CD4-positive, alpha-beta T cell (primary cell): ENCODE measurements at regions not wholly inside any gene's neighbourhood (a gene's known extent, or its start where the extent isn't known, plus 50 kb on each side); places are given as distances from the start of the nearest gene placed in this dataset.

Source experiments
- ATAC-seq: fragments of 200-7000 bp; cut with Tn5 transposase; one replicate; pipeline ENCODE4 v1.10.0; 2022; ENCODE audit warnings: mild to moderate bottlenecking; ENCODE audit not compliant: poor library complexity
- CTCF ChIA-PET: fragments of 350-600 bp; sonication (Branson Sonifier 250); formaldehyde crosslinking; loops from one replicate; lab custom pipeline; 2021; ENCODE audit warnings: antibody characterized with exemption, inconsistent platforms; lab: Charles Lee
- POLR2A ChIA-PET: fragments of 350-600 bp; sonication (Branson Sonifier 250); formaldehyde crosslinking; loops from one replicate; lab custom pipeline; 2021; ENCODE audit warnings: antibody characterized with exemption, inconsistent platforms; lab: Charles Lee
- DNase-seq, 14 experiments: peaks; one replicate each; pipeline ENCODE4 v3.0.0-alpha.2; 2013 to 2020; ENCODE audit warnings: mixed read lengths in 2 of 14
- H3K27ac ChIP-seq, 2 donors: one replicate each; pipeline versions ENCODE4 v1.5.1 to v1.7.0; 2013; ENCODE audit warnings: low read length in 2 of 2, low read depth in 1 of 2, mild to moderate bottlenecking in 1 of 2
- H3K27me3 ChIP-seq, 2 experiments: 1 replicate in 1 of 2; 2 replicates in 1 of 2; pipeline versions ENCODE4 v1.6.1 to v1.7.0; 2013; ENCODE audit warnings: low read length in 2 of 2, control low read depth in 1 of 2, mild to moderate bottlenecking in 1 of 2, moderate library complexity in 1 of 2; ENCODE audit not compliant: insufficient read depth in 2 of 2, control insufficient read depth in 1 of 2
- H3K36me3 ChIP-seq: one replicate; pipeline ENCODE4 v1.6.1; 2013; ENCODE audit warnings: low read length, control low read depth; ENCODE audit not compliant: insufficient read depth
- H3K4me1 ChIP-seq: one replicate; pipeline ENCODE4 v1.6.1; 2013; ENCODE audit warnings: low read length, control low read depth; ENCODE audit not compliant: insufficient read depth
- H3K4me3 ChIP-seq: one replicate; pipeline ENCODE4 v1.5.1; 2013; ENCODE audit warnings: mild to moderate bottlenecking, low read length, moderate library complexity
- H3K9me3 ChIP-seq, 2 experiments: 1 replicate in 1 of 2; 2 replicates in 1 of 2; pipeline versions ENCODE4 v1.6.1 to v1.7.0; 2013; ENCODE audit warnings: low read length in 2 of 2, mild to moderate bottlenecking in 2 of 2, control low read depth in 1 of 2, moderate library complexity in 1 of 2; ENCODE audit not compliant: control insufficient read depth in 1 of 2, insufficient read depth in 1 of 2
- H3K27ac Mint-ChIP-seq: one replicate; pipeline ENCODE4 v1.8.0; 2020; ENCODE audit warnings: mixed read lengths
- H3K27me3 Mint-ChIP-seq: one replicate; pipeline ENCODE4 v1.8.0; 2021; ENCODE audit warnings: mixed read lengths
- H3K36me3 Mint-ChIP-seq: one replicate; pipeline ENCODE4 v1.8.0; 2021; ENCODE audit warnings: low read depth, mixed read lengths
- H3K4me1 Mint-ChIP-seq: one replicate; pipeline ENCODE4 v1.8.0; 2021; ENCODE audit warnings: low read depth, mixed read lengths
- H3K4me3 Mint-ChIP-seq: one replicate; pipeline ENCODE4 v1.8.0; 2020; ENCODE audit warnings: mild to moderate bottlenecking, mixed read lengths
- H3K9me3 Mint-ChIP-seq: one replicate; pipeline ENCODE4 v1.8.0; 2020; ENCODE audit warnings: mixed read lengths
- intact Hi-C, 2 experiments: fragments of 100-400 bp; cut with DNase I in 1 of 2; cut with micrococcal nuclease in 1 of 2; formaldehyde crosslinking; loops; one replicate each; pipeline versions ENCODE4 v1.15.1 to v1.9.0; 2023 to 2025; cut with DNase I, micrococcal nuclease
- TF ChIP-seq, protein P1 (sequence below): fragments of 200-600 bp; IDR thresholded peaks from one replicate; pipeline ENCODE4 v1.8.0; 2022; ENCODE audit warnings: antibody characterized with exemption, mild to moderate bottlenecking

DNA sequence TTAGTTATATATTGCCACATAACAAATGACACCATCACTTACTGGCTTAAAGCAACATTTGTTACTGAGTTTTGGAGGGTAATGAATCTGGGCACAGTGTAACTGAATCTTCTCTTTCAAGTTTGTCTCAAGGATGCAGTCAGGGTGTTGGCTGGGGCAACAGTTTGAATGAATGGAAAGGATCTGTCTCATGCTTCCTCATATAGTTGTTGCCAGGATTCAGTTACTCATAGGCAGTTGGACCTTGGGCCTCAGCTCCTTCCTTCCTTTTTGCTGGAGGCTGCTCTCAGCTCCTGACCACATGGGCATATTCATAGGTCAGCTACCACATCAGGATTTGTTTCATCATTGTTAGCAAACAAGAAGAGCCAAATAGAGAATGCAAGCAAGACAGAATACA lies 466.1 kb upstream of the MC4R start:
- H3K27ac ChIP-seq, result no peak overlapping the region
- no peaks in the 10 kb centered on the region for H3K4me1 ChIP-seq
- Mint-ChIP-seq H3K4me3 (no peak overlapping the region), H3K27me3 (no peaks in the 10 kb centered on the region), H3K36me3 (no peaks in the 10 kb centered on the region), H3K9me3 (peaks cover 10% of the 10 kb centered on the region), H3K27ac (no peak overlapping the region), H3K4me1 (no peaks in the 10 kb centered on the region)
- no peaks in the 10 kb centered on the region for H3K27me3 ChIP-seq
- DNase-seq, result no peak
- TF ChIP-seq, protein P1, sequence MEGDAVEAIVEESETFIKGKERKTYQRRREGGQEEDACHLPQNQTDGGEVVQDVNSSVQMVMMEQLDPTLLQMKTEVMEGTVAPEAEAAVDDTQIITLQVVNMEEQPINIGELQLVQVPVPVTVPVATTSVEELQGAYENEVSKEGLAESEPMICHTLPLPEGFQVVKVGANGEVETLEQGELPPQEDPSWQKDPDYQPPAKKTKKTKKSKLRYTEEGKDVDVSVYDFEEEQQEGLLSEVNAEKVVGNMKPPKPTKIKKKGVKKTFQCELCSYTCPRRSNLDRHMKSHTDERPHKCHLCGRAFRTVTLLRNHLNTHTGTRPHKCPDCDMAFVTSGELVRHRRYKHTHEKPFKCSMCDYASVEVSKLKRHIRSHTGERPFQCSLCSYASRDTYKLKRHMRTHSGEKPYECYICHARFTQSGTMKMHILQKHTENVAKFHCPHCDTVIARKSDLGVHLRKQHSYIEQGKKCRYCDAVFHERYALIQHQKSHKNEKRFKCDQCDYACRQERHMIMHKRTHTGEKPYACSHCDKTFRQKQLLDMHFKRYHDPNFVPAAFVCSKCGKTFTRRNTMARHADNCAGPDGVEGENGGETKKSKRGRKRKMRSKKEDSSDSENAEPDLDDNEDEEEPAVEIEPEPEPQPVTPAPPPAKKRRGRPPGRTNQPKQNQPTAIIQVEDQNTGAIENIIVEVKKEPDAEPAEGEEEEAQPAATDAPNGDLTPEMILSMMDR, result no peak
- H3K36me3 ChIP-seq, result no peaks in the 10 kb centered on the region
- no peak overlapping the region for H3K4me3 ChIP-seq
- ATAC-seq, result no peak
- intact Hi-C loops, result no loop called here
- POLR2A ChIA-PET, result no interaction called here
- H3K9me3 ChIP-seq, result peaks cover 0 to 6% of the 10 kb centered on the region in 2 experiments
- CTCF ChIA-PET, result no interaction called here

GRCh38 chr18:60846396-60846795 lies 473.8 kb upstream of the MC4R start:
- no peaks in the 10 kb centered on the region for H3K4me1 ChIP-seq
- Mint-ChIP-seq H3K4me1 (no peaks in the 10 kb centered on the region), H3K36me3 (no peaks in the 10 kb centered on the region), H3K27ac (no peak overlapping the region), H3K9me3 (peaks cover 18% of the 10 kb centered on the region), H3K27me3 (no peaks in the 10 kb centered on the region), H3K4me3 (no peak overlapping the region)
- DNase-seq, result no peak
- peaks cover 0 to 6% of the 10 kb centered on the region in 2 experiments for H3K9me3 ChIP-seq
- H3K4me3 ChIP-seq, result no peak overlapping the region
- ATAC-seq, result no peak
- CTCF ChIA-PET, result no interaction called here
- POLR2A ChIA-PET, result no interaction called here
- H3K36me3 ChIP-seq, result no peaks in the 10 kb centered on the region
- H3K27me3 ChIP-seq, result no peaks in the 10 kb centered on the region
- intact Hi-C loops, result no loop called here
- TF ChIP-seq, protein P1, result no peak
- no peak overlapping the region for H3K27ac ChIP-seq

DNA sequence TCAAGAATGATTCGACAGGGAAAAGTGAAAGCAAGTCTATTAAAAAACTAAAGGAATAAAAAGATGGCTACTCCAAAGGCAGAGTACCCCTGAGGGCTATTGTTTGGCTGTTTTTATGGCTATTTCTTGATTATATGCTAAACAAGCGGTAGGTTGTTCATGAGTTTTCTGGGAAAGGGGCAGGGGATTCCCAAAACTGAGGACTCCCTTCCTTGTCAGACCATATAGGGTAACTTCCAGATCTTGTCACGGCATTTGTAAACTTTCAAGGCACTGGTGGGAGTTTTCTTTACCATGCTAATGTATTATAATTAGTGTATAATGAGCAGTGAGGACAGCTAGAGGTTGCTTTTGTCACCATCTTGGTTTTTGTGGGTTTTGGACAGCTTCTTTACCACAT lies 474.9 kb upstream of the MC4R start:
- H3K4me3 Mint-ChIP-seq, result no peak overlapping the region
- Histone ChIP-seq H3K9me3 (peaks cover 0 to 1% of the 10 kb centered on the region in 2 experiments), H3K36me3 (no peaks in the 10 kb centered on the region), H3K4me3 (no peak overlapping the region), H3K27ac (no peak overlapping the region), H3K27me3 (no peaks in the 10 kb centered on the region), H3K4me1 (no peaks in the 10 kb centered on the region)
- intact Hi-C loops, result no loop called here
- TF ChIP-seq, protein P1, result no peak
- H3K27ac Mint-ChIP-seq, result no peak overlapping the region
- H3K36me3 Mint-ChIP-seq, result no peaks in the 10 kb centered on the region
- ChIA-PET POLR2A (no interaction called here), CTCF (no interaction called here)
- no peaks in the 10 kb centered on the region for H3K4me1 Mint-ChIP-seq
- ATAC-seq (no peak), DNase-seq (no peak)
- peaks cover 11% of the 10 kb centered on the region for H3K9me3 Mint-ChIP-seq
- H3K27me3 Mint-ChIP-seq, result no peaks in the 10 kb centered on the region
